Fibroblast of villous mesenchyme (primary cell): ENCODE measurements at regions not wholly inside any gene's neighbourhood (a gene's known extent, or its start where the extent isn't known, plus 50 kb on each side); places are given as distances from the start of the nearest gene placed in this dataset.

Source experiments
- DNase-seq: peaks from one replicate; pipeline ENCODE4 v3.0.0-alpha.2; 2010; ENCODE audit warnings: low read depth
- H3K4me3 ChIP-seq: 2 replicates; pipeline ENCODE4 v1.5.1; 2011; ENCODE audit warnings: low read depth, mild to moderate bottlenecking, low read length
- CTCF ChIP-seq: IDR thresholded peaks from 2 replicates; pipeline ENCODE4 v1.5.1; 2012; ENCODE audit warnings: low read depth, mild to moderate bottlenecking, low read length; ENCODE audit not compliant: insufficient read depth

GRCh38 chr1:30416221-30416820 lies 307.1 kb downstream of the MATN1 start:
- no peak for DNase-seq
- no peak for TF ChIP-seq CTCF
- H3K4me3 ChIP-seq = no peak overlapping the region

- DNase-seq = no peak
- no peak for TF ChIP-seq CTCF
- H3K4me3 ChIP-seq = no peak overlapping the region
Observed at GRCh38 chr1:30415171-30415940, 308.0 kb downstream of the MATN1 start.

DNA sequence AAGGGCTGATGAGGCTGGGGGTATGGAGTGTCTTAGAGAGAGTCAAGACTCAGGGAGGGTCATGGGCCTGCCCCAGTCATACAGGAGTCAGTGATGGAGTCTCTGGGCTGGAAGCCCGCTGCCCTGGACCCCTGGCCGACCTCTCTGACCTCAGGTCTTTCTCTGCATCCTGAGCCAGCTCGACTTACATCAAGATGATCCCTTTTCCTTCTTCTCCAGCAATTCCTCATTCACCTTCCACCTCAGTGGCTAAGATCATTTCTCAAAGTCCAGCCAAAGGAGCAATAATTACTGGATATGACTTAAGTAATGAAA lies 308.6 kb downstream of the MATN1 start:
- no peak for TF ChIP-seq CTCF
- no peak for DNase-seq
- H3K4me3 ChIP-seq = no peak overlapping the region

DNA sequence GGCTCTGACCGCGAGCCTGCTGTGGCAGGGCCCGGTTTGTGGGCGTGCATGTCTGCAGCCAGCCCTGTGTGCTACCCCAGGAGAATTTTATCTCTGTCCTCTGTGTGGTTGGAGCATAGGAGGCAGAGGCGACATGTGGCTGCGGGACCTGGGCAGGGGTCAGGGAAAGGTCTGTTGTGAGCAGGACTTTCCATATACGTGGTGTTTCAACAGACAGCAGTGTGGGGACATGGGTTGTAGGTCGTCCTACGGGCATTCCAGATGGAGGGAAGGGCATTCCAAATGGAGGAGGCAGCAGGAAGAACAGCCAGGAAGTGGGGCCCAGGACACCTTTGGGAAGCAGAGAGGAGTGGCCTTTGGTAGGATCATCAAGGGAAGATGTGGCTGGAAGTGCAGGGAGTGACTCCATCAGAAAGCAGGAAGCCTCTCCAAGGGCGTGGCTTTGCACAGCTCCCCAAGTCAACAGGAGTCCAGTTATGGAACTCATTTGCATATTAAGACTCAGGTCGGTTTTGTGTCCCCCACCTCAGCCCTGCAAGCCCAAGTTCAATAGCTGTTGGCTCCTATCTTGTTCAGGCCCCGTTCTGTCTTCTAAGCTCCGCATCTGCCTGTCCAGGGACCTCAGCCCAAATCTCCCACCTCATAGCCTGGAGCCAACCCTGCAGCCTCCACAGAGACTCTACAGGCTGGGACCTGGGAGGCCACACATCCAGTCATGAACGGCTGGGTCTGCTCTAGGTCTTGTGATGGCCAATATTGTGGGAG lies 309.1 kb downstream of the MATN1 start:
- DNase-seq = no peak
- TF ChIP-seq CTCF = no peak
- H3K4me3 ChIP-seq = no peak overlapping the region

- TF ChIP-seq CTCF = no peak
- no peak overlapping the region for H3K4me3 ChIP-seq
- DNase-seq = no peak
Observed at GRCh38 chr1:30413606-30414005, 309.8 kb downstream of the MATN1 start.

DNA sequence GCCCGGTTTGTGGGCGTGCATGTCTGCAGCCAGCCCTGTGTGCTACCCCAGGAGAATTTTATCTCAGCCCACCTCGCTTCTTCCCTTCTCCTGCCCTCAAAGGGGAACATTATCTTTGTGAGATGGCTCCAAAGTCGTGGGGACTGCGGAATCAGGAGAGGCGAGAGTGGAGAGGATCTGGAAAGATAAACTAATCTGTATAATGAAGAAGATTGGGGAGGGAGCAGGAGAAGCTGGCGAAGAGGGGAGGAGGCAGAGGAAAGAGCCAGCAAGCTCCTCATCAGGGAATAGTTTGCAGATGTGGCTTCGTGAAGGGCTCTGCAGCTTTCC lies 310.3 kb downstream of the MATN1 start:
- TF ChIP-seq CTCF = no peak
- no peak for DNase-seq
- no peak overlapping the region for H3K4me3 ChIP-seq
